HG03103 (cell line): ENCODE measurements at regions not wholly inside any gene's neighbourhood (a gene's known extent, or its start where the extent isn't known, plus 50 kb on each side); places are given as distances from the start of the nearest gene placed in this dataset.

Experiments used
- ATAC-seq: cut with Tn5 transposase; IDR thresholded peaks from one replicate; pipeline ENCODE4 v1.9.1; 2021; ENCODE audit warnings: low read depth; ENCODE audit not compliant: unreplicated experiment

GRCh38 chr6:169084067-169084466, 169.6 kb downstream of the THBS2 start:
- ATAC-seq = no peak

DNA sequence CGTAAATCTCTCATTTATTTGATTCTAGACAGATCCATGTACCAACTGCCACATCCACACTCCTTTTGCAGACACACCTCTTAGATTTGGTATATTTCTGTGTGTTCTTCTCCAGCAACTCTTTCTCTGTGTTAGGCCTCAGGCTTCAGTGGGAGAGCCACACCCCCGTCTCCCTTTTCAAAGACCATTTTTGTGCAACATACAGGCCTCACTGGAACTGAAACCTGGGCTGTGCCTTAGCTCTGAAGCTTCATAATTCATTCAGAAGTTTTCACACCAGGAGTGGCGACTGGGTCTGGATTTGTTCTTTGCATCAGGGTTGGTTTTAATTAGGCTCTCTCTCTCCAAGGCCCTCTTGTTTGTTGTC, 170.2 kb downstream of the THBS2 start:
- no peak for ATAC-seq

- no peak for ATAC-seq
Measured at GRCh38 chr6:169082817-169083507, 170.7 kb downstream of the THBS2 start.

- ATAC-seq = no peak
Measured at GRCh38 chr6:169082093-169082492, 171.6 kb downstream of the THBS2 start.

GRCh38 chr6:169081248-169081647, 172.4 kb downstream of the THBS2 start:
- no peak for ATAC-seq

DNA sequence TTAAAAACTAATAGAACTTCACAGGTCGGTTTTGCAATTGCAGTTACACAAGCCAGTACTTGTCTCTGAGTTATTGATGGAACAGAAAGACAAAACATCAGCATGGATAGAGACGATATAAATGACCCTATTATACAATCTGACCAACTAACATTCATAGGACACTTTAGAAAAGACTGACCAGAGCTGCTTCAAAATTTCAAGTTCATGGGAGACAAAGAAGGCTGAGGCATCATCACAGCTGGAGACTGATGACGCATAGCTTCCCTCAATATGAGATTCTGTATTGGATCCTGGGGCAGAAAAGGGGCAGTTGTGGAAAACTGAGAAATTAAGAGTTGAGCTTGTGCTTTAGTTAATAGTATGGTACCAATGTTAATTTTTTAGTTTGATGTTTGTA, 174.0 kb downstream of the THBS2 start:
- no peak for ATAC-seq

DNA sequence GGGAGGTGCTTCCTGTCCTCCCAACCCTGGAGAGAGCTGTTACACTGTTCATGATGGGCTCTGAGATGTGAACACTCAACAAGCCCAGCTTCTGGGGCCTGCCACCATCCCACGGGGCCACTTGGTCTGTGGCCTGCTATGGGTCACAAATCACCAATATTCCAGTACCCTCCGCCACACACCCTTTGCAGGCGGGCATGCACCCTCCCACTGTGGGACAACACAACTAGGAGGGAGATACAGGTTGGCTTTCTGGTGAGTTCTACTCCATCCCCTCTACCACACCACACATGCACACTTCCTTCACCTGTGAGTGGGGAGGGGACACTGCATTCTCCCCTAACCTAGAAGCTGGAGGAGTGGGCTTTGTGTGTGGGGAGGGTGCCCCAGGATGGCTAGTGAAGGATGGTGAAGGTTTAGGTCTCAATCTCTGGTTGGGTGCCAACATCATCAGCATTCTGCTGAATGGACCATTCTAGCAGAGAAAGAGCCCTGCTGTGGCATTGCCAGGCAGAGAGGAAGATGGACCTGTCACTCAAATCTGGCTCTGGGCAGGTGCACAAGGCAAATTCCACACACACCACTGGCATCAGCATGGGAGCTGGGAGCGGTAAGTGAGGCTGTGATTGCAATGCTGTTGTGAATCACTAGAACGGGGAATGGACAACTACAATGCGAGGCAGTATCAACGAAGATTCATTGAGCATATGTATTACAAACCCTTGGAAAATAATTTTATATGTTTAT, 175.1 kb downstream of the THBS2 start:
- ATAC-seq = no peak

DNA sequence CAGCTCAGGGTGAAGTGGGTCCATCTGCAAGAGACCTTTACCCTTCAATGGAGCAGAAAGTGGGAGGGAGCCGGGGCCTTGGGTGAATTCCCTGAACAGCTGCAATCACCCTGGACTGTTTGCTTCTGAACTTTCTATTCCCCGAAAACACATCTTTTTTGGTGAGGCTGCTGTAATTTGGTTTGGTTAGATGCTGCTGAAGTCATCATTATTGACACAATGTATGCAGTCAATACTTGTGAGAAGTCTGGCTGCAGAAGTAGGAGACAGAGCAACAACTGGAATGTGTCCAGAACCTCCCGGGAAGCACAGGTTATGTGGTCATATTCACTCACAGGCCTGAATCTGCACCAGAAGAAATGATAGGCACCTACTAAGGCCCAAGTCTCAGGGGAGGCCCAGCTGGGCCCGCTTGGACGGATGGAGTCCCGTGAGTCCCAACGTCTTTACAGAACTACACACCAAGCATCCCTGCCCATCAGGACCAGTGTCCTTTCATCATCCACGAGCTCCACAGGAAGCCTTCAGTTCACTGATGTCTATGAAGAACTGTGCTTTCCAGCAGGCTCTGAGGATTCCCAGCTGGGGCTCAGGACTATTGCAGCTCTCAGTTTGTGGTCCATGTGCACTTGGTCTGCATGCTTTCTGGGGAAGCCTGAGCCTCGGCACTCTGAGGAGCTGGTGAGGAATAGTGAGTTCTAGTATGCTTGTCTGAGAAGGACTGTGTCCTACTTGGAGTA, 177.6 kb downstream of the THBS2 start:
- ATAC-seq = no peak

- no peak for ATAC-seq
Measured at GRCh38 chr6:169075211-169075914, 178.3 kb downstream of the THBS2 start.

DNA sequence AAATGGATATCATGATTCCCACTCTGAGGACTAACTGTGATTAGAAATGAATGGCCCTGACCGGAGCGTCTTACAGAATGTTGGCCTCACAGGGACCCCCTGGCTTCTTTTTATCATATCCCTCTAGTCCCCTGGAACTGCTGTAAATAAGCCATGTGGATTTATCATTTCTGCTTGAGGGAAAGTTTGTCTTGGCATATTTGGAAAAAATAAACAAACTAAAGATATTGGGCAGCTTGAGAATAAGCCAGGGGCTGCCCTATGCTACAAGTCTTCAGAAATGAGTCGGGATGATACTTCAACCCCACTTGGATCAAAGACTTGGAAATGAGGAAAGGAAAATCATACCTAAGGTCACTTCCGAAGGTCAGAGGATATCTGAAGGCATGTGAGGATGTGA, 179.1 kb downstream of the THBS2 start:
- ATAC-seq = no peak

GRCh38 chr6:169073311-169073710, 180.3 kb downstream of the THBS2 start:
- no peak for ATAC-seq

DNA sequence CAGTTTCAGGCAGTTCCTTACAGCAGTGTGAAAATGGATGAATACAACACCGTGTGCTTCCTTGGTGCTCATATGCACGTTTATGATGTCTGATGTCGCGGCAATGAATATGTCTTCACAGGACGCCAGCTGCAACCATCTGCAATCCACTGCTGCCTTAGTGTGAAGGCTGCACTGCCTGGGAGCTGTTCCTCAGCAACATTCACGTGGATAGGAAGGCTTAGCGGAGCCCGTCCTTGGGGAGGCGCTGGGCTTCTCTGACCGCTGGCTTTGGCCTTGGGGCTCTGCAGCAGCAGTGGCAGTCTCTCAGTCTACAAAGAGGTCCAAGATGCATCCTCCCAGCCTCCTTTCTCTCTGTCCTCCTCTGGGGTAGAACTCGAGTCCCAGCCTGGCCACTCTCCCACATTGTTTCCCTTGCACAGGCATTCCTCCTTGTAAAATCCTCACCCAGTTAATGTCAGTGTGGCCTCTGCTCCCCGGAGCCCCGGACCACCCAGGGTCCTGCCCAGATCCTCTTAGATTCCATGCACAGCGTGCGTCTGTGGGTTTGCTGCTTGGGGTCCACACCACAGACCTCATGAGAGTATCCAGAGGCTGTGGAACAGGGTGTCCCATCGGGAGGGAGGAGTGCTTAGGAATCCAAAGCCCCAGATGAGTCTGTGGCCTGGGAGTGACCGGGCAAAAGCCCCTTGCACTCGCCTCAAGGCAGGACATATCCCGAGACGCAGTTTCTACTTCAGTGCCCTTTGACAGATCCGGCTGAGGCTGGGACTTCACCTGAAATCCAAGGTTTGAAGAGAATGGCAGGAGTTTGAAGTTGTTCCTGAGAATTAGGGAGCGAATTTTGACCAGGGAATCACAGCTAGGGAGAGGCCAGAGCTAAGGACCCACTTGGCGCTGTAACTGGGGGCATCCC, 181.3 kb downstream of the THBS2 start:
- ATAC-seq = no peak

DNA sequence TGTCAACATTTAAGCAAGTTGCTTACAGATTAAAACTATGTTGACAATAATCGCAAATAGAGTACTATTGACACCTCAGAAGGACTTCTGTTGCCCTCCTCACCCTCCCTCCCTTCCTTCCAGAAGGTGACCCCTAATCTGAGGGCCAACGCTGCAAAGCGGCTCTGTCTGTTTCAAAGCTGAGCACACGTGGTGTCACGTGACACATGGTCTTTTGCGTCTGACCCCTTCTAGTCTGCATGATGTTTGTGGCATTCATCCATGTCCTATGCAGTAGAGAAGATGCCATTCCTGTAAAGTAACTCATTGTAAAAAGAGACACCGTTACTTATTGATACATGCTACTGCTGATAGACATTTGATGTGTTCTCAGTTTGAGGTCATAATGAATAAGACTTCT, 182.3 kb downstream of the THBS2 start:
- no peak for ATAC-seq

DNA sequence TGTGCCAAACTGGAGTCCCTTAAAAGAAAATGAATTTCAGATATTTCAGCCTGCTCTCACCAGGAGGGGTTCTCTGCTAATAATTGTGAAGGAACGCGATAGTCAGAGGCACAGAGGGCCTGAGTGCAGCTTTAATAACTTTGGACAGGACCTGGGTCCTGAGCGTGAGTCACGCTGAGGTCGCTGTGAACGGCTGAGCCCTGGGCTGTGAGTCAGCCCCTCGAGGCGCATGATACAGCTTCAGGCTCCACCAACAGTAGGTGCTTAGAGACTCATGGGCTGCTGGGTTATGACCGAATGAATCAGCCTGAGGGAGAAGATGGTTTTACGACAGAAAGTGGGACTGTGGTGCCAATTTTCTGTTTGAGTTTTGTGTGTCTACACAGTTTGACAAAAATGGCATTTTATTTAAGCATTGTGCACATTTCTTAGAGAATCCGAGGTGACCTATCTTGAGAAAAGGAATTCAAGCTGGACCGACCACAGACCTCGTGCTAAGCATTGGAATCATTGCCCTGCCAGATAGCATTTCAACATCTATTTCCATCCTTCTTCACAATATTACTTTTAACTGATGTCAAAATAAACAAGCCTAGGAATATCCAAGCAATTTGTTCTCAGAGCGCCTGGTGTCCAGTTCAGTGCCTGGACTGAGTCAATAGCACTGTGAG, 183.0 kb downstream of the THBS2 start:
- no peak for ATAC-seq

DNA sequence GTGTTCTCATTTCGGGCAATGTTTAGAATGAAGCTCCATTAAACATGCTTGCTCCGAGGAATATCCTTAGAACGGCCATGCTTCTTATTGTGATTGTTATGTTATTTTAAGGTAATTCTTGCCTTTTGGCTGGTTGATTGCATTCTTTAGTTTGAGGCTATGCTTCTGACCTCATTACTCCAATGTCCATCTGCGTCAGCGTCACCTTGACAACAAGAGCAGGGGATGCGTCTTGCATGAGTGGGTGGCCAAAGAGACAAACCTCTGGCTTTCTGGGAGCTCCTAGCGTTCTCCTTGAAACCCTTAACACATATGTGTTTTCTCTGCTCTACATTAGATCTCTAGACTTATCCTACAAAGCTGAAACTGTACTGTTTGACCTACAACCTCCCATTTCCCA, 184.3 kb downstream of the THBS2 start:
- no peak for ATAC-seq

DNA sequence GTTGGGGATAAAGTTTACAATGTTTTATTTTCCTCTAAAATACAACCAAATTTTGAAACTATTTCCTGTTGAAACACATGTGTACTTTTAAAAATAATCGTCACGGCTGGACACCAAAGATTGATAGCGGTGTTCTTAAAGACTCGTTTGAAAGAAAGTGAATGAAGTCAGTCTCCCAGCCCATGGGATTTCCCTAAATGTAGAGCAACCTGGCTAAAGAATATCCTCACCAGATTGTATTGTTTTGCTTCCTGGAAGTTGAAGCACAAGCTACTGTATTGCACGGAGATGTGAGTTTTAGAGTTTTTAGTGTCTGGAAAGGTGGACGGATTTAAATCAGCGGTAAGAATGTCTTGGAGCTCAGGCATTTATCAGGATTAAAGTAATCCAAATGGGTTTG, 189.5 kb downstream of the THBS2 start:
- ATAC-seq = no peak

- no peak for ATAC-seq
Measured at GRCh38 chr6:169062272-169062671, 191.4 kb downstream of the THBS2 start.

DNA sequence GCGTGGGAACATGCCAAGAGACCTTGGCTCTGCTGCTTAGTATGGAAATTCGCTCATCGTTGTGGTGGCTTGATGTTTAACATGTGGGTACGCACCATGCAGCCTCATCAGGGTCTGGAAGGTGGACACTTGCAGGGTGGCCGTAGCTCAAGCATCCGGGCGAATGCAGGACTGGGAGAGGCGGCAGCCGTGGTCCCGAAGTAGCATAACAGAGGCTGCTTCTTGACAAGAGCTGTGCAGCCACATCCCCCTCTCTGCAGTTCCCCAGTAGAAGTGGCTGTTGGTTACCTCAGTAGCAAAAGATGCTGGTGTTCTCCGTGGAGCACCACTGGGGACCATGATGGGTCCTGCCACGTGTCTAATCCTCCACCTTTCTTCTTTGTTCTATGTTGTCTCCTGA, 195.0 kb downstream of the THBS2 start:
- no peak for ATAC-seq

GRCh38 chr6:169052462-169052861, 201.2 kb downstream of the THBS2 start:
- no peak for ATAC-seq

DNA sequence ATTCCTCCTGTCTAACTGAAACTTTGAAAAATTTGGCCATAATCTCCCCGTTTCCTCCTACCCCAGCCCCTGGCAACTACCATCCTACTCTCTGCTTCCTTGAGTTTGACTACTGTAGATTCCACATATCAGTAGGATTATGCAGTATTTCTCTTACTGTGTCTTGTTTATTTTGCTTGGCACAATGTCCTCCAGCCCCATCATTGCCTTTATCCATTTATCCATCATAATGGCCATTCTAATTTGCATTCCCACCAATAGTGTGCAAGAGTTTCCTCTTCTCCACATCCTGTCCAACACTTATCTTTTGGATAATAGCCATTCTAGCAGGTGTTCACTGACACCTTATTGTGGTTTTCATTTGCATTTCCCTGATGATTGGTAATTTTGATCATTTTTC, 202.3 kb downstream of the THBS2 start:
- ATAC-seq = no peak
